Right atrium auricular region (tissue), 2 donors: ENCODE measurements at regions not wholly inside any gene's neighbourhood (a gene's known extent, or its start where the extent isn't known, plus 50 kb on each side); places are given as distances from the start of the nearest gene placed in this dataset.

ENCODE experiments used
- DNase-seq: peaks from one replicate; pipeline ENCODE4 v3.0.0-alpha.2; 2019; ENCODE audit warnings: low spot score
- H3K27ac ChIP-seq, 2 donors: fragments of 200-600 bp; sonication (generic); 1 replicate in 1 of 2; 2 replicates in 1 of 2; pipeline ENCODE4 v1.5.1; 2016 to 2019
- H3K27me3 ChIP-seq, 2 donors: fragments of 200-600 bp; sonication (generic); one replicate each; pipeline versions ENCODE4 v1.5.1 to v1.6.0; 2017 to 2019
- H3K36me3 ChIP-seq: fragments of 200-600 bp; sonication (generic); one replicate; pipeline ENCODE4 v1.5.1; 2016
- H3K4me1 ChIP-seq, 2 donors: fragments of 200-600 bp; sonication (generic); one replicate each; pipeline versions ENCODE4 v1.5.1 to v1.6.0; 2017 to 2019
- H3K4me3 ChIP-seq, 2 donors: fragments of 200-600 bp; sonication (generic); 1 replicate in 1 of 2; 2 replicates in 1 of 2; pipeline ENCODE4 v1.5.1; 2017 to 2019; ENCODE audit warnings: mild to moderate bottlenecking in 1 of 2, moderate library complexity in 1 of 2
- H3K9me3 ChIP-seq, 2 donors: fragments of 200-600 bp; sonication (generic); one replicate each; pipeline ENCODE4 v1.5.1; 2019
- CTCF ChIP-seq, 2 donors: fragments of 200-600 bp; sonication (generic); IDR thresholded peaks; one replicate each; pipeline ENCODE4 v1.5.1; 2019; ENCODE audit warnings: antibody characterized with exemption in 2 of 2

- Histone ChIP-seq H3K4me3 (no peak overlapping the region), H3K36me3 (no peaks in the 10 kb centered on the region), H3K27ac (no peak overlapping the region), H3K4me1 (no peaks in the 10 kb centered on the region), H3K9me3 (no peaks in the 10 kb centered on the region), H3K27me3 (no peaks in the 10 kb centered on the region)
- no peak for TF ChIP-seq CTCF (IDR thresholded peaks at IDR 0.05)
- DNase-seq: no peak
Measured at GRCh38 chr15:95836536-95836935, 494.0 kb upstream of the NR2F2 start.

- Histone ChIP-seq H3K36me3 (no peaks in the 10 kb centered on the region), H3K27ac (no peak overlapping the region), H3K4me1 (no peaks in the 10 kb centered on the region), H3K9me3 (no peaks in the 10 kb centered on the region), H3K27me3 (no peaks in the 10 kb centered on the region), H3K4me3 (no peak overlapping the region)
- DNase-seq: no peak
- TF ChIP-seq CTCF (IDR thresholded peaks at IDR 0.05): no peak
Measured at GRCh38 chr15:95837341-95838004, 493.0 kb upstream of the NR2F2 start.

GRCh38 chr15:95839367-95839782 is 491.1 kb upstream of the NR2F2 start:
- TF ChIP-seq CTCF (IDR thresholded peaks at IDR 0.05): no peak
- no peaks in the 10 kb centered on the region for H3K9me3 ChIP-seq
- H3K4me3 ChIP-seq: no peak overlapping the region
- no peaks in the 10 kb centered on the region for H3K36me3 ChIP-seq
- peak overlapping the region in 1 of 2 donors; percentile 51 for H3K27ac ChIP-seq
- H3K27me3 ChIP-seq: no peaks in the 10 kb centered on the region
- no peaks in the 10 kb centered on the region for H3K4me1 ChIP-seq
- no peak for DNase-seq

GRCh38 chr15:95840004-95840403 is 490.5 kb upstream of the NR2F2 start:
- no peaks in the 10 kb centered on the region for H3K27me3 ChIP-seq
- DNase-seq: no peak
- no peaks in the 10 kb centered on the region for H3K36me3 ChIP-seq
- no peak overlapping the region for H3K4me3 ChIP-seq
- H3K9me3 ChIP-seq: no peaks in the 10 kb centered on the region
- no peak for TF ChIP-seq CTCF (IDR thresholded peaks at IDR 0.05)
- H3K27ac ChIP-seq: peak overlapping the region; percentile 40 to 64
- H3K4me1 ChIP-seq: no peaks in the 10 kb centered on the region

- H3K4me3 ChIP-seq: no peak overlapping the region
- peak overlapping the region; percentile 40 to 64 for H3K27ac ChIP-seq
- H3K27me3 ChIP-seq: no peaks in the 10 kb centered on the region
- no peaks in the 10 kb centered on the region for H3K36me3 ChIP-seq
- H3K4me1 ChIP-seq: no peaks in the 10 kb centered on the region
- H3K9me3 ChIP-seq: no peaks in the 10 kb centered on the region
- DNase-seq: no peak
- TF ChIP-seq CTCF (IDR thresholded peaks at IDR 0.05): no peak
Measured at GRCh38 chr15:95840855-95841254, 489.6 kb upstream of the NR2F2 start.

- no peak overlapping the region for H3K4me3 ChIP-seq
- TF ChIP-seq CTCF (IDR thresholded peaks at IDR 0.05): no peak
- no peaks in the 10 kb centered on the region for H3K36me3 ChIP-seq
- H3K9me3 ChIP-seq: no peaks in the 10 kb centered on the region
- no peak for DNase-seq
- peak overlapping the region in 1 of 2 donors; percentile 45 for H3K27ac ChIP-seq
- H3K4me1 ChIP-seq: no peaks in the 10 kb centered on the region
- no peaks in the 10 kb centered on the region for H3K27me3 ChIP-seq
Measured at GRCh38 chr15:95842576-95842975, 487.9 kb upstream of the NR2F2 start.
